ENCODE measurements at regions not wholly inside any gene's neighbourhood (a gene's known extent, or its start where the extent isn't known, plus 50 kb on each side); places are given as distances from the start of the nearest gene placed in this dataset.

GRCh38 chr5:106363578-106363977, 1307.2 kb downstream of the EFNA5 start:
- H3K9me3 Mint-ChIP-seq: peaks cover 12 to 15% of the 10 kb centered on the region in 2 experiments; a peak in 3 of 5 replicates
- no CpG with 5 or more reads among the region's 1 CpG for WGBS (ENCODE audit: extremely low coverage, insufficient read length, low lambda C conversion rate)
- H3K9me3 ChIP-seq (ENCODE audit: control insufficient read depth, low read depth, low read length): no peaks in the 10 kb centered on the region

More at GRCh38 chr5:106363578-106363977, 1307.2 kb downstream of the EFNA5 start:
- Histone ChIP-seq H2AK5ac (ENCODE audit: insufficient read length, low read length) (no peak overlapping the region), H2BK15ac (ENCODE audit: low read depth, low read length) (no peak overlapping the region), H2AFZ (ENCODE audit: low read length) (no peak overlapping the region), H3K79me1 (ENCODE audit: insufficient read depth, low read depth, low read length, poor library complexity, severe bottlenecking) (no peaks in the 10 kb centered on the region), H4K20me1 (ENCODE audit: control insufficient read depth, insufficient read depth, insufficient read length) (no peaks in the 10 kb centered on the region), H3K4me1 (ENCODE audit: insufficient read depth, low read length) (no peaks in the 10 kb centered on the region), H3K27ac (ENCODE audit: insufficient read length, low read depth, low read length) (no peak overlapping the region), H3K27me3 (ENCODE audit: insufficient read depth, low read length) (no peaks in the 10 kb centered on the region), H4K91ac (ENCODE audit: insufficient read length, low read depth, low read length) (no peak overlapping the region), H4K5ac (ENCODE audit: insufficient read length, low read depth, low read length) (no peak overlapping the region), H3K4ac (ENCODE audit: low read depth, low read length) (no peak overlapping the region), H2BK5ac (ENCODE audit: insufficient read length, low read length) (no peak overlapping the region), H3K18ac (ENCODE audit: insufficient read length, low read depth, low read length) (no peak overlapping the region), H3K56ac (ENCODE audit: insufficient read length, low read depth, low read length) (no peak overlapping the region), H2BK120ac (ENCODE audit: low read depth, low read length, poor library complexity, severe bottlenecking) (no peak overlapping the region), H3K4me2 (ENCODE audit: insufficient read depth, insufficient read length, low read length) (no peak overlapping the region), H3K23ac (ENCODE audit: insufficient read length, low read depth, low read length) (no peak overlapping the region), H4K8ac (replicated peaks; ENCODE audit: insufficient read length, low read depth, low read length) (no peak overlapping the region), H3K9ac (ENCODE audit: extremely low read depth, insufficient read length, low read length) (no peak overlapping the region), H3K23me2 (ENCODE audit: insufficient read length, low read depth, low read length, poor library complexity, severe bottlenecking) (no peaks in the 10 kb centered on the region), H3T11ph (ENCODE audit: low read length) (no peak overlapping the region), H2BK20ac (ENCODE audit: low read depth, low read length, poor library complexity, severe bottlenecking) (no peak overlapping the region), H3K79me2 (ENCODE audit: insufficient read depth, low read length) (no peaks in the 10 kb centered on the region), H3K14ac (ENCODE audit: insufficient read depth, low read length) (no peak overlapping the region), H2BK12ac (ENCODE audit: insufficient read length, low read depth, low read length) (no peak overlapping the region)
- no peak for TF ChIP-seq CTCF (conservative IDR thresholded peaks at IDR 0.05)
- Mint-ChIP-seq H3K36me3 (ENCODE audit: insufficient read depth in 1 of 3, low read depth in 3 of 3) (peaks cover 0 to 16% (median 2%) of the 10 kb centered on the region in 3 experiments; a peak in 3 of 7 replicates), H3K27ac (no peak overlapping the region), H3K4me3 (no peak overlapping the region), H3K27me3 (ENCODE audit: low read depth) (no peaks in the 10 kb centered on the region), H3K4me1 (no peaks in the 10 kb centered on the region)
- DNase-seq: no peak
